WI38 (cell line): ENCODE measurements at regions not wholly inside any gene's neighbourhood (a gene's known extent, or its start where the extent isn't known, plus 50 kb on each side); places are given as distances from the start of the nearest gene placed in this dataset.

ENCODE experiments used
- H3K4me3 ChIP-seq: 2 replicates; pipeline ENCODE4 v1.5.1; 2011; ENCODE audit warnings: low read depth, mild to moderate bottlenecking, control low read depth, low read length
- CTCF ChIP-seq: IDR thresholded peaks from 2 replicates; pipeline ENCODE4 v1.5.1; 2012; ENCODE audit warnings: low read depth, mild to moderate bottlenecking, control low read depth, low read length

GRCh38 chr4:177080388-177080787, 229.3 kb upstream of the NEIL3 start:
- no peak overlapping the region for H3K4me3 ChIP-seq
- TF ChIP-seq CTCF, result no peak

- no peak overlapping the region for H3K4me3 ChIP-seq
- TF ChIP-seq CTCF, result no peak
Measured at GRCh38 chr4:177087060-177087459, 222.6 kb upstream of the NEIL3 start.

- no peak overlapping the region for H3K4me3 ChIP-seq
- TF ChIP-seq CTCF, result no peak
Measured at GRCh38 chr4:177087499-177087898, 222.2 kb upstream of the NEIL3 start.

GRCh38 chr4:177091515-177091914, 218.2 kb upstream of the NEIL3 start:
- no peak overlapping the region for H3K4me3 ChIP-seq
- no peak for TF ChIP-seq CTCF

GRCh38 chr4:177092807-177093206, 216.9 kb upstream of the NEIL3 start:
- TF ChIP-seq CTCF, result no peak
- H3K4me3 ChIP-seq, result no peak overlapping the region

GRCh38 chr4:177093964-177094363, 215.7 kb upstream of the NEIL3 start:
- H3K4me3 ChIP-seq, result no peak overlapping the region
- no peak for TF ChIP-seq CTCF

GRCh38 chr4:177097291-177097690, 212.4 kb upstream of the NEIL3 start:
- no peak for TF ChIP-seq CTCF
- no peak overlapping the region for H3K4me3 ChIP-seq

- no peak overlapping the region for H3K4me3 ChIP-seq
- no peak for TF ChIP-seq CTCF
Measured at GRCh38 chr4:177099211-177099610, 210.5 kb upstream of the NEIL3 start.
